Panc1 (cell line): ENCODE measurements at regions not wholly inside any gene's neighbourhood (a gene's known extent, or its start where the extent isn't known, plus 50 kb on each side); places are given as distances from the start of the nearest gene placed in this dataset.

Experiments
- ATAC-seq: fragments of 200-7000 bp; cut with Tn5 transposase; 2 replicates; pipeline ENCODE4 v1.9.1; 2020; ENCODE audit warnings: mild to moderate bottlenecking, moderate library complexity
- BruUV-seq: library from RNA; stranded (reverse); fragments of 400-500 nt; replicated peaks from 2 replicates; lab custom pipeline; 2021; lab: Mats Ljungman, UMichigan
- CTCF ChIA-PET: fragments of 300-600 bp; sonication (Branson Sonifier 250); formaldehyde crosslinking; loops from one replicate; lab custom pipeline; 2022; ENCODE audit warnings: antibody characterized with exemption; lab: Charles Lee
- POLR2A ChIA-PET: fragments of 300-600 bp; sonication (Branson Sonifier 250); formaldehyde crosslinking; loops from one replicate; lab custom pipeline; 2022; ENCODE audit warnings: antibody characterized with exemption; lab: Charles Lee
- DNase-seq: peaks from one replicate; pipeline ENCODE4 v3.0.0-alpha.2; 2010; ENCODE audit warnings: low read depth, low spot score
- H3K27ac ChIP-seq: 2 replicates; pipeline ENCODE4 v1.5.1; 2011; ENCODE audit warnings: mild to moderate bottlenecking, low read length, inconsistent platforms
- H3K27me3 ChIP-seq: fragments of 200-500 bp; sonication (Bioruptor generic); 2 replicates; pipeline ENCODE4 v1.6.0; 2014; ENCODE audit warnings: low read length, inconsistent platforms; ENCODE audit not compliant: control insufficient read depth, insufficient read depth
- H3K36me3 ChIP-seq: fragments of 200-500 bp; sonication (Bioruptor generic); 2 replicates; pipeline ENCODE4 v1.5.1; 2014; ENCODE audit warnings: inconsistent platforms, mild to moderate bottlenecking, low read length, moderate library complexity; ENCODE audit not compliant: control insufficient read depth, insufficient read depth
- H3K4me1 ChIP-seq: 2 replicates; pipeline ENCODE4 v1.5.1; 2011; ENCODE audit warnings: inconsistent platforms, mild to moderate bottlenecking, low read length, moderate library complexity; ENCODE audit not compliant: control insufficient read depth, insufficient read depth
- H3K4me3 ChIP-seq, 2 experiments: 2 replicates each; pipeline ENCODE4 v1.5.1; 2011 to 2012; ENCODE audit warnings: low read depth in 2 of 2, low read length in 2 of 2, mild to moderate bottlenecking in 2 of 2, inconsistent platforms in 1 of 2, moderate library complexity in 1 of 2
- H3K9me3 ChIP-seq: fragments of 200-500 bp; sonication (Bioruptor generic); 2 replicates; pipeline ENCODE4 v1.5.1; 2014; ENCODE audit warnings: low read depth, mild to moderate bottlenecking, inconsistent platforms, low read length, moderate library complexity; ENCODE audit not compliant: control insufficient read depth, insufficient read depth
- CTCF ChIP-seq: fragments of 450-650 bp; IDR thresholded peaks from 2 replicates; pipeline ENCODE4 v1.5.1; 2017; ENCODE audit warnings: mild to moderate bottlenecking
- POLR2AphosphoS5 ChIP-seq: IDR thresholded peaks from 2 replicates; pipeline ENCODE4 v1.6.1; 2012; ENCODE audit warnings: mild to moderate bottlenecking, low read depth, low read length, moderate library complexity
- REST ChIP-seq, 2 experiments: IDR thresholded peaks; 2 replicates each; pipeline ENCODE4 v1.6.1; 2011 to 2012; ENCODE audit warnings: low read depth in 2 of 2, control low read depth in 1 of 2, low read length in 1 of 2, mild to moderate bottlenecking in 1 of 2, moderate library complexity in 1 of 2; ENCODE audit not compliant: insufficient read depth in 1 of 2
- SIN3A ChIP-seq: IDR thresholded peaks from 2 replicates; pipeline ENCODE4 v1.6.1; 2012; ENCODE audit warnings: low read depth, mild to moderate bottlenecking, low read length, moderate library complexity, borderline replicate concordance; ENCODE audit not compliant: insufficient read depth
- TCF7L2 ChIP-seq: IDR thresholded peaks from 2 replicates; pipeline ENCODE4 v1.6.1; 2011; ENCODE audit warnings: mild to moderate bottlenecking, low read depth, low read length, inconsistent platforms
- in situ Hi-C: cut with HindIII; loops from 2 replicates; pipeline ENCODE4 v1.10.0; 2016; ENCODE audit warnings: low sequenced_read_pairs, low pct_unique_long_range_greater_than_20kb
- intact Hi-C: fragments of 100-400 bp; cut with micrococcal nuclease; formaldehyde crosslinking; loops from one replicate; pipeline ENCODE4 v1.10.0; 2022; ENCODE audit not compliant: unreplicated experiment

GRCh38 chr1:224492015-224492414, 57.4 kb upstream of the WDR26 start:
- no TSS peak for BruUV-seq
- DNase-seq: no peak
- H3K36me3 ChIP-seq: no peaks in the 10 kb centered on the region
- no peak overlapping the region for H3K4me3 ChIP-seq
- no peak for ATAC-seq
- H3K9me3 ChIP-seq: peaks cover 5% of the 10 kb centered on the region; the same call in 1 of the 2 replicates
- in situ Hi-C loops (no loop called here), intact Hi-C loops (no loop called here)
- no peak overlapping the region for H3K27ac ChIP-seq
- ChIA-PET POLR2A (no interaction called here), CTCF (no interaction called here)
- TF ChIP-seq CTCF (no peak), POLR2AphosphoS5 (no peak), SIN3A (no peak), TCF7L2 (no peak), REST (IDR thresholded peaks at IDR 0.05; ENCODE audit: insufficient read depth in 1 of 2, low read depth in 2 of 2, low read length in 1 of 2) (no peak)
- H3K27me3 ChIP-seq: no peaks in the 10 kb centered on the region
- 0 out of 2 replicates have a peak, but pooled peaks cover 8% of the 10 kb centered on the region for H3K4me1 ChIP-seq

GRCh38 chr1:224492632-224493031, 58.0 kb upstream of the WDR26 start:
- no peak for ATAC-seq
- Histone ChIP-seq H3K27me3 (no peaks in the 10 kb centered on the region), H3K36me3 (no peaks in the 10 kb centered on the region), H3K27ac (peak overlapping the region; percentile 39; the same call in 1 of the 2 replicates), H3K4me1 (peaks cover 11% of the 10 kb centered on the region), H3K9me3 (peaks cover 9% of the 10 kb centered on the region; the same call in 1 of the 2 replicates), H3K4me3 (no peak overlapping the region)
- ChIA-PET POLR2A (no interaction called here), CTCF (no interaction called here)
- in situ Hi-C loops: no loop called here
- BruUV-seq: no TSS peak
- TF ChIP-seq SIN3A (no peak), POLR2AphosphoS5 (no peak), CTCF (no peak), TCF7L2 (no peak), REST (IDR thresholded peaks at IDR 0.05; ENCODE audit: insufficient read depth in 1 of 2, low read depth in 2 of 2, low read length in 1 of 2) (no peak)
- intact Hi-C loops: no loop called here
- DNase-seq: no peak
